Ishikawa (cell line): ENCODE measurements at regions not wholly inside any gene's neighbourhood (a gene's known extent, or its start where the extent isn't known, plus 50 kb on each side); places are given as distances from the start of the nearest gene placed in this dataset.

Experiments
- CEBPB ChIP-seq: IDR thresholded peaks from 2 replicates; pipeline ENCODE4 v1.6.1; 2012
- CREB1 ChIP-seq: IDR thresholded peaks from 2 replicates; pipeline ENCODE4 v1.6.1; 2012; ENCODE audit warnings: low read depth
- EGR1 ChIP-seq: IDR thresholded peaks from 2 replicates; pipeline ENCODE4 v1.6.1; 2012
- EP300 ChIP-seq: IDR thresholded peaks from 2 replicates; pipeline ENCODE4 v1.6.1; 2012; ENCODE audit warnings: borderline replicate concordance
- FOXM1 ChIP-seq: IDR thresholded peaks from 2 replicates; pipeline ENCODE4 v1.6.1; 2012; ENCODE audit warnings: low read depth, borderline replicate concordance
- MAX ChIP-seq: IDR thresholded peaks from 2 replicates; pipeline ENCODE4 v1.6.1; 2012
- NFIC ChIP-seq: IDR thresholded peaks from 2 replicates; pipeline ENCODE4 v1.6.1; 2012
- RAD21 ChIP-seq: IDR thresholded peaks from 2 replicates; pipeline ENCODE4 v1.6.1; 2012; ENCODE audit warnings: low read depth
- REST ChIP-seq: IDR thresholded peaks from 2 replicates; pipeline ENCODE4 v1.6.1; 2012; ENCODE audit warnings: low read depth, mild to moderate bottlenecking
- TAF1 ChIP-seq: IDR thresholded peaks from 2 replicates; pipeline ENCODE4 v1.6.1; 2012; ENCODE audit warnings: low read depth, mild to moderate bottlenecking
- TCF12 ChIP-seq: IDR thresholded peaks from 2 replicates; pipeline ENCODE4 v1.6.1; 2012; ENCODE audit warnings: low read depth
- TEAD4 ChIP-seq: IDR thresholded peaks from 2 replicates; pipeline ENCODE4 v1.6.1; 2012
- USF1 ChIP-seq: IDR thresholded peaks from 2 replicates; pipeline ENCODE4 v1.6.1; 2012
- YY1 ChIP-seq: IDR thresholded peaks from 2 replicates; pipeline ENCODE4 v1.6.1; 2012; ENCODE audit warnings: low read depth
- ZBTB7A ChIP-seq: IDR thresholded peaks from 2 replicates; pipeline ENCODE4 v1.6.1; 2012; ENCODE audit warnings: low read depth

- TF ChIP-seq EGR1 (no peak), ZBTB7A (no peak), RAD21 (no peak), MAX (no peak)
Observed at GRCh38 chr3:31035681-31036080, 141.2 kb upstream of the GADL1 start.

GRCh38 chr3:31038086-31038739, 143.8 kb upstream of the GADL1 start:
- TF ChIP-seq FOXM1 (no peak), NFIC (no peak), TEAD4 (no peak), MAX (no peak), USF1 (no peak), YY1 (no peak), CREB1 (no peak), REST (no peak)

GRCh38 chr3:31039145-31039544, 144.7 kb upstream of the GADL1 start:
- TF ChIP-seq EP300 = no peak
- TF ChIP-seq TCF12 = no peak

GRCh38 chr3:31041161-31041978, 146.9 kb upstream of the GADL1 start:
- TF ChIP-seq CREB1 (no peak), TCF12 (peak; percentile 88), MAX (no peak), FOXM1 (peak; percentile 75; the same call in 1 of the 2 replicates), RAD21 (no peak), TEAD4 (peak; percentile 88), CEBPB (peak; percentile 35; the same call in 1 of the 2 replicates), EGR1 (no peak), ZBTB7A (no peak), YY1 (no peak), NFIC (peak; percentile 62; the same call in 1 of the 2 replicates), USF1 (no peak), TAF1 (no peak), EP300 (peak; percentile 63; the same call in 1 of the 2 replicates), REST (no peak)

- TF ChIP-seq YY1 (no peak), REST (no peak), TAF1 (no peak), RAD21 (no peak), CREB1 (no peak), NFIC (no peak), CEBPB (no peak), USF1 (no peak), TEAD4 (no peak), MAX (no peak), EGR1 (no peak), TCF12 (no peak), EP300 (no peak), ZBTB7A (no peak), FOXM1 (no peak)
Observed at GRCh38 chr3:31043184-31043819, 148.8 kb upstream of the GADL1 start.
